LoVo (cell line): ENCODE measurements at regions not wholly inside any gene's neighbourhood (a gene's known extent, or its start where the extent isn't known, plus 50 kb on each side); places are given as distances from the start of the nearest gene placed in this dataset.

ENCODE experiments used
- DNase-seq: peaks from one replicate; pipeline ENCODE4 v3.0.0-alpha.2; 2016; ENCODE audit warnings: low spot score

DNA sequence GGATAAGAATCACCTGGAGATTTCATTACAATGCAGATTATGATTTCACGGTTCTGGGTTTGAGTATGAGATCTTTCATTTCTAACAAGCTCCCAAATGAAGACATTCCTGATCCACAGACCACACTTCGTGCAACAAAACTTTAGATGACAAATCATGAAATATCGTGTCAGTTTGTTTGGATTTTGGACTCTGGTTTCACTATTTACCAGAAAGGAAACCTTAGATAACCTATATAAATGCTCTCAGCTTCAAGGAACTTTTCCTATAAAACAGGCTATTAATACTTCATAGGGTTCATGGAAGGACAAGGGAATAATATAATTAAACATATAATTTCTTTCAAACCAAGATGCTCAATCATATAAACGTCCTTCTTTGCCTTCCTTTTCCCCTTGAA lies 930.5 kb upstream of the SLC10A2 start:
- DNase-seq = no peak

DNA sequence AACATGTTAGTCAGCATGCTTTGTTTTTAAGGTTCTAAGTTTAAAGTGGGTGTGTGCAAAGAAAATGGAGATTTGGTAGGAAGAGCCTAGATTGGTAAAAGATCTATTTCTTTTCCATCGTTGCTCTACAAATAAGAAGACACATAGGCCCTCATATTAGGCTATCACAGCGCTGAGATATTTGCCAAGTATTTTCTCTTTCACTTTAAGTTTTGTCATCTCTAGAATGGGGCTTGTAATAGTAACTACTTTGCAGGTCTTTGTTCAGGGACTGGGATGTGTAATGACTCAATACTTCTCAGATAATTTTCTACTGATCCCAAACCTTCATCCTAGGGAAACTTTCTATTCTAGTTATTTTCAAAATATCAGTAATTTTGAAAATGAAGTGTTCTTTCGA lies 917.7 kb upstream of the SLC10A2 start:
- DNase-seq = no peak

DNA sequence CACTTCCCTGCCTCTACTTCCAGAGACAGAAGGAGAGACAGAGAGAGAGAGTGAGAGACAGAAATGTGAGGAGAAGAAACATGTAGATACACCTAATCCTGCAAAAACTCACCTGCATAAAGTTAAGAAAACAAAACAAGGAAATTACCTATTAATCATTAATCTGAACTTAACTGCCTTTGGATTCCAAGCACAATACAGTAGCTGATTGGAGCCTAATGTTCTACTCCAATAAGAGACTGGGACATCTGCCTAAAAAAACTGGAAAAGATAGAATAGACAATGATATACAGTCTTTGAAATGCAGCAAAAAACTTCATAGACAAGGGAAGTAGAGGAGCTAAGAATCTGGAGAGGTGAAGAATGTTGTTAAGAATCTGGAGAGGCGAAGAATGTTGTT lies 910.2 kb upstream of the SLC10A2 start:
- no peak for DNase-seq

DNA sequence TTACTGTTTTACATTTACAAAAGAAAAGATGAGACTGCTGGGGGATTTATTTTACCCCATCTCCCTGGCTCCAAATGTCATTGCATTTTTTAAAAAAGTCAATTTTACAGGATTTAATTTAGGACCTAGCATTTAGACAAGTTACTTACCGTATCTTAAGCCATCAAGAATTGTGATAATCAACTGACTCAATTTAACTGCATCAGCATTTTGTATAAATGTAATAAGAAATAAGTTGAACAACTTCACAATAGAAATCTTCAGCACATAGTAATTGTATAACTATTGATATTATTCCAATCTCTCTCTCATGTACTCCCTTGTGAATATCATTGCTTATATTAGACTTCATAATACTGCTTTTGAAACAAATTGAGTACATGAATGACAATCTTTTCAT lies 907.5 kb upstream of the SLC10A2 start:
- DNase-seq = no peak

DNA sequence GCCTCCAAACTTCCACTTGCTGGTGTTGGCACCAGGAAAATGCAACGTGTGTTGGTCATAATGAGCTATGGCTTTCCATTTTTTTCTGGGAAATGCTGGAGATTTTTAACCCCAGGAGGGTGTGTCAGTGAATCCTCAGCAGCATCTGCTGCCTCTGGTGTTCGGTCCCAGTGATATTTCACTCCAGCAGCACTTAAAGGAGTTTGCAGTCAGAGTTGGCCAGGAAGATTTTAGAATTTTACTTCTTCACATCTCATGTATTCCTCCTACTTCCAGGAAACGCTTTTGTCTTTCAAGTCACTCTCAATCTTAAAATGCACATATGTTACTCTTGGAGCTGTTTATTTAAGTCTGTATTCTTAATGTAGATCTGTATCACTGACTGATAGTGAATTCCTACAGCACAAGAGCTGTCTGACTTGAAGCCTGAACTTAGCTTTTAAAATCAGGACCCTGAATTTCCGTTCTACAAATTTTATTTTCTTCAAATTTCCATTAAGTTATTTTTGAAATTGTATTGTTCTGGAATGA lies 903.4 kb upstream of the SLC10A2 start:
- DNase-seq = no peak

DNA sequence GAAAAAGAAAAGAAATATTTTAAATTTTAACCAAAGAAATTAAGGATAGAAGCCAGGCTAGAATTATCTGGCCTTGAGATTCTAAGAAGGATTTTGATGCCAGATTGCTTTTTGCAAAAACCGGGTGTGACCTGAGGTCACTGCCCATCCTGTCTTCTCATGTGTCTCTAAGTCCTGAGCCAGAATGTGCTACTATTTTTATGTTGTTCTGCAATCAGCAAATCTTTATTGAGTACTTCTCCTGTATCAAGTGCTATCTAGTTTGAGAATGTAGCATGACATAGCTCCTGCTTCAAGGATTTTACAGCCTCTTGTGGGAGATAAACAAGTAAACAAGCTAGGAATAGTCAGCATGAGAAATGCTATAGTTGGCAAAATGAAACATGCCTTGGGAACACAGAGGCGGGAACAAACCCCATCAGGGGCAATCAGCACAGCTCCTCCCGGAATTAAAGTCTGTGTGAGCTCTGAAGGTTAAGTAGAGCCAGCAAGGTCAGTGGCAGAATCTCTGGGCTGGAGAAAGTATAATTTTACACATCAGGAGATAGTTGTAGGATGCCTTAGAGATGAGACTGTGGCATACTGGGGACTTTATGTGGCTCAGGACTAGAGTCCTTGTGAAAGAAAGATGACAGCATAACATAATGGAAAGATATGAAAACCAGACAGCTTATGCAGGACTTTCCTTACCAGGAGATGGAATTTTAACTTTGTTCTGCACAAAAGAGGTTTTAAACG lies 899.5 kb upstream of the SLC10A2 start:
- DNase-seq = no peak

DNA sequence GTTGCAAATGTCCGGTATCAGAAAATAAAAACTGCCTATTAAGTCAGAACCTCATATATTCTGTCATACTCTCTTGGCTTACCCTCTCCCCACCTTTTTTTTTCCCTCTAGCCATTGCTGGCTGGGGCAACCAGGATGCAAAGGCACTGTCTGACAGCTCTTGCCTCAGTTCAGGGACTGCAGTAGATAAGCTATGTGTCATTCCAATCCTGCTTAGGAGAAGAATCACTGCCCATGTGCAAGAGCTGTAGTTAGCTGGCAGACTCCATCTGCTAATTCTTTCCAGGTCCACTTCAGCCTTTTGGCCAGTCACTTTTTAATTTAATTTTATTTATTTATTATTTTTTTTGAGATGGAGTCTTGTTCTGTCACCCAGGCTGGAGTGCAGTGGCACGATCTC lies 895.6 kb upstream of the SLC10A2 start:
- no peak for DNase-seq

DNA sequence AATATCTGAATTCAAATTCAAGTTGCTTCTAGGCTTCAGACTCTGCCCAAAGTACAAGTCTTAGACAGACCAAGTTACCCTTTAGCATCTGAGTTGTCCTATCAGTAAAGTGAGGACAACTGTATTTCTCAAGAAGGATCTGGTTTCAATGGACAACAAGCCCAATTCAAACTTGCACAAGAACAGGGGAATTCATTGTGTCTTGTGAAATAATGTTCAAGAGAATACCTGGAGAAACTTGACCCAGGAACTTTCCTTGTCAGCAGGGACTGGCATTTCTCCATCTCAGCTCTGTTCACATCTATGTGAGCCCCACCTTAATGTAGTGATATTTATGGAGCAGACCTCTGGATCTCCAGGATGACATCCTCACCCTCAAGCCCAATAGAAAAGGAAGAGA lies 894.9 kb upstream of the SLC10A2 start:
- DNase-seq = no peak

DNA sequence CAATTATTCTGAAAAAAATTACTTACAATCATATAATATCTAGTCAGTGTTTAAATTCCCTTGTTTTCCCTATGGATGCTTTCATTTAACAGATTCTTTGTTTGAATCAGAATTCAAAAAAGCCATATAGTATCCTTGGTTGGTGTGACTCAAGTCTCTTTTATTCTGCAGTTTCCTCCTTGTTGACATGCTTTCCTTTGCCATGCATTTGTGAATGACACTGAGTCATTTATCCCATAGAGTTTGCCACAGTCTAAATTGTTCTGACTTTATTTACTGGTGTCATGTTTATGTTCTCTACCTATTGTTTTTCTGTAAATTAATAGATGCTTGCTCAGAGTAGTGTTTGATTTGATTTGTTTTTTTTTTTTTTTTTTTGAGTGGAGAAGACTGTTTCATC lies 893.8 kb upstream of the SLC10A2 start:
- DNase-seq = no peak

DNA sequence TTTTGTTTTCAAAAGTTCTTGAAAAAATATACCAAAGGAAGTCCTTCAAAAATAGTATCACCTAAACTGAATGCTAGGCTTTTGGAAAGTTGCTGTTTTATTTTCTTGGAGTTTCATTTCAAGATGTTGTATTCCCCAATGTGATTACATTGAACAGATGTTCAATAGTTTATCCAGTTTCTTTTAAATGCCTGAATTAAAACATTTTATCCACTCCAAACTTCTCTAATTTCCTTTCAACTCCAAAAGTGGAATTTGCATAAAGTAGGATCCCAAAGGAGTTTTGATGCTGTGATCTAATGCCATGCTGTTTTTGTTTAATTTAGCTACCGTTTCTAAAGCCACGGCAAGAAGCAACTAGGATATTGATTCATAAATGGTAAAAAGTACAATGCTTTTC lies 892.5 kb upstream of the SLC10A2 start:
- no peak for DNase-seq

DNA sequence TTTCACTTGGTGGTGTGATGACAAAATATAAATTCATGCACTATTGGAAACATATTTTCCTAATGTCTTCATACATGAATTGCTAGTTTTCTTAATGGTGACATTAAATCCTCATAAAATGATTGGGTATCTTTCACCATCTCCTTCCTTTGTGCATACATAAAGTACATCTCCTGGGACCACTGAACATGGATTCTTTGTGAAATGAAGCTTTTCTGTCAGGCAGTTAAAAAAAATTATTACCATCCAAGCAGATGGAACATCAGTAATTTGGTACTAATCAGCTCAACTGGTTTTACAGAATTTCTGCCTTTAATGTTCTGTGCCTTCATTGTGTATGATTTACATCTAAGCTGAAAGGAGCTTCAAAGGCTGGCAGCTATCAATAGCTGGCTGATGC lies 891.7 kb upstream of the SLC10A2 start:
- DNase-seq = no peak

DNA sequence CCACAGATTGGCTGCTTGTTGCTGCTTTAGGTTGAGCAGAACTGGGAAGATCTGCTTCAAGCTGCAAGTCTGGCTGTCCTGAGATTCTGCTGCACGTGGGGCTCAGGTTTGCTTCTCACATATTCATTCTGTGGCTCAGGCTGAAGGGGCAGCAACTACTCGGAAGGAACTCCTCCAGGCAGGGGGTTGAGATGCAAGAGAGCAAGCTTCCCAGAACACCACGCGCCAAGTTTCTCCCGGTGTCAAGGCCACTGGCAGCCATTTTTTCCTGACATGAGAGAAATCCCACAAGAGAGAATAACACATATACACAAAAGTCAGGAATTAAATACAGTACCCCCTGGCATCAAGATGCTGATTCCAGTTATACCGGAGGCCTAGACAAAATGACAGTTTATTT lies 887.6 kb upstream of the SLC10A2 start:
- DNase-seq = no peak

DNA sequence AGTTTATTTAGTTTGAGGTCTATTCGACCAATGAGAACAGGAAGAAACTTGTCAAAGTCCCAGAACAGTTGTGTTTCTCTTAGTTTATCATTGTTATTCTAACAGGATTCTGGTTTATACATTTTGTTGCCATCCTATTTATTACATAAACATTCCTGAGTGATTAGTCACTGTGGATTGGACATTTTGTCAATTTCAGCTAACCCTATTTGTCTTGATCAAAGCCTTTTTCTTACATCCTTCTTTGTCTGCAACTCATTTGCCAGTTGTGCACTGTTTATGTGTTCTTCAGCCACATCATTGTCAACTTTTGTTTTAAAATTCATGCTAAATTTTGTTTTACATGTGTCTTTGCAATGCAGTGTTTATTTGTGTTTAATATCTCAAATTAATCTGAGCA lies 886.0 kb upstream of the SLC10A2 start:
- no peak for DNase-seq

DNA sequence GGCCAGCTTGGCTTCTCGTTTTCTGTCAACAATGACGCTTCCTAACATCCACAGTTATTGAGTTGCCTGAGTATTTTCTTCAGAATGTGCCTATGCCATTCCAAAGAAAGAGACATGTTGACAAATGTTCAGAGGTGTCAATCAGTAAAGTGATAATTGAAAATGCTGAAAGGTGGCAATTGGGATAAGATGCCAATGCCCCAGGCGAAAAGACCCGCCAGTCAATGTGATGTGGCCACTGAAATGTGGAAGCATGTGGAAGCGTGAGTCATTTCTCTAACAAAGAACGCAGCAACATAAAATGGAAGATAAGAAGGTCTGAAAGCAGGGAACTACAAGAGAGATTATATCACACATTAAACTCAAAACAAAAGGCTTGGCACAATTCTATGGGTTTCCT lies 882.2 kb upstream of the SLC10A2 start:
- no peak for DNase-seq

DNA sequence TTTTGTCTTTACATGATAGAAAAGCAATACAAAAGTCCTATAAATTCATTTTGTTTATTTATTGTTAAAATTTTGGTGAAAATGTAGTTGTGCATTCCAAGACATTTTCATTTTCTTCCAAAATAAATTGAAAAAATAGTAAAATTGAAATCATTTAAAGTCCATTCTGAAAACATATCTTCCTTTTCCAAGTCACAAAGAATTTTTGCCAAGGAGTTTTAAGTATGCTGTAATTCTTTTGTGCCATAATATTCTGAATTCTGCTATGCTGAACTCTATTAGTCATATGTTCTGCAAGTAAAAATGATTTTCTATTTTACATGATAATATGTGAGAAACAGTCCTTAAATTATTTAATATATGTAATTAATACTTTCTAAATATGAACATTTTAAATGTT lies 879.6 kb upstream of the SLC10A2 start:
- no peak for DNase-seq

DNA sequence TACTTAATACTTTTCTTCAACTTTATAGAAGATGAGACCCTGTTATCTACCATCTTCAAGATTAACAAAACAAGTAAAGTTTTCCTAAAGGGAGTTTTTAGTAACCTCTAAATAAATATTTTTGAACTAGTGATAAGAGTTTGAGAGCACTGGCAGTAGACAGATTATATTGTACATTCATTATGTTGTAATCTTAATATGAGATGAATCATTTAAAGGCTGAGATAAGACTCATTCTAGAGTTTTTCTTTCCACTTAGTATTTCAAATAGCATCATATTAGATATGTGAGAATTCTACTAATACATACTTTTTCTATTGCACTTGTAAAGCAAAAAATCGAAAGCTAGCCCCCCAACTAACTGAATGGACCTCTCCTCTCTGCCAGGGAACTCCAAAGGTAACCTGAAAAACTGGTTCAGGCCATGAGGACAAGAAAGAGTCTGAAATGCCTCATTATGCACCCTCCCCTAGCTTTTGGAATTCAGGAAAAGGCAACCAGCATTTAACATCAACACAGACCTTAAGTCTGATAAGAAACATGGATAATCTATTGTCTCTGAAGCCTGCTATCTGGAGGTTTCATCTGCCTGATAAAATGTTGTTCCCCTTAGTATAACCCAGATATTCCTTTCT lies 875.4 kb upstream of the SLC10A2 start:
- no peak for DNase-seq

DNA sequence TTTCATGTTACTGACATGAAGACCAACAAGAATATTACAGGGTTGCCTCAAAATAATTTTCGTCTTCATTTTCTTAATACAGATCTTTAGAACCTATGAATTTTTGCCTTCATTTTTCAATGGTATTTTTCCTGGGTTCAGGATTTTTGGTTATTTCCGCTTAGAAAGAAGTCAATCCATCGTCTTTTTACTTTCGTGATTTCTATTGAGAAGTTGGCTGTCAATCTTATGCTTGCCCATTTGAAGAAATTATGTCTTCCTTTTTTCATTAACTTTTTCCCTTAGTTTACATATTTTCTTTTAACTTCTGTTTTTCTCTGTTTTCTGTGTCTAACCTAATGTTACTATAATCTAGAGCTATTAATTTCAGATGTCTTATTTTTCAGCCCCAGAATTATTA lies 868.9 kb upstream of the SLC10A2 start:
- no peak for DNase-seq

DNA sequence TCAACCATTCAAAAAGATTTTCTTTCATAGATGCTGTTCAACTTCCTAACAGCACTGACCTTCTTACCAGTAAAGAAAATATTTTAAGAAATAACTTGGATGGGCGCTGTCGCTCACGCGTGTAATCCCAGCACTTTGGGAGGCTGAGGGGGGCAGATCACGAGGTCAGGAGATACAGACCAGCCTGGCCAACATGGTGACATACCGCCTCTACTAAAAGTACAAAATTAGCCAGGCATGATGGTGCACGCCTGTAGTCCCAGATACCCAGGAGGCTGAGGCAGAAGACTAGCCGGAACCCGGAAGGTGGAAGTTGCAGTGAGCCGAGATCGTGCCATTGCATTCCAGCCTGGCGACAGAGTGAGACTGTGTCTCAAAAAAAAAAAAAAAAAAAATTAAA lies 865.7 kb upstream of the SLC10A2 start:
- no peak for DNase-seq

DNA sequence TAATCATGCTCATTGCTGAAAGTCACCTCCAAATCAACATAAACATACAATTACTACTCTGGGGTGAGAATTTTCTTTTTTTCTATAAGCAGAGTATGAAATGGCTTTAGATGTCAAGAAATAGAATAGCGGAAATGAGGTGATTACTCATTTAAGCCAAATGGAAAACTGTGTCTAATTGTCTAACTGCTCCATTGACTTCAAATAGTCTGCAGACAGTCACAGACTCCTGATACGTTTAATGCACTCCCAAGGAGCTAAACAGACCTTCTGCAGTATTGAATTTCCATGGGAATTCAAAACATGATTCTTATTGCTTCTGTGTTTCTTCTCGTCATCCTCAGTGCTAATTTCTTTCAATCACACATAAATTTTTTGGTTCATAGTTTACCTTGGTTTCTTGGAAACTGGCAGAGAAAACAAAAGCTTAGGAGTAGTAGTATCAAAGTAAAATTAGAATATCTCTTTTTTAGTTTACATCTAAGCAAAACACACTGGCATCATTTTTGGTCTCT lies 865.2 kb upstream of the SLC10A2 start:
- DNase-seq = no peak

DNA sequence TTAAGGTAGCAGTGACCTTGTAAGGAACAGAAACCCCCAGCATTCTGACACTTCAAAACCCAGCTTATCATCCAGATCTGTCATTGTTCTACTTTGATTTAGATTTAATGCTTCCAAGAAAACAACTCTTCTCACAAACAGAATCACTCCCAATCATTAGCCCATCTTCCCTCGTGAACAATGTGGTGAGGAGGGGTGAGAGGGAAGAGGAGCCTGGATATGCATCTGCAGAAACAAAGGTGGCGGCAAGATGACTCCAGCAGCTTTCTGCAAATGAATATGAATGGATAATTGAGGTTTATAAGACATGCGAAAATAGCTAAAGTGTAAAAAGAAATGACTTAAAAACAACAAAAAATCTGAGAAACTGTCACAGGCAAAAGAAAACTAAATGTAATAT lies 859.9 kb upstream of the SLC10A2 start:
- no peak for DNase-seq

DNA sequence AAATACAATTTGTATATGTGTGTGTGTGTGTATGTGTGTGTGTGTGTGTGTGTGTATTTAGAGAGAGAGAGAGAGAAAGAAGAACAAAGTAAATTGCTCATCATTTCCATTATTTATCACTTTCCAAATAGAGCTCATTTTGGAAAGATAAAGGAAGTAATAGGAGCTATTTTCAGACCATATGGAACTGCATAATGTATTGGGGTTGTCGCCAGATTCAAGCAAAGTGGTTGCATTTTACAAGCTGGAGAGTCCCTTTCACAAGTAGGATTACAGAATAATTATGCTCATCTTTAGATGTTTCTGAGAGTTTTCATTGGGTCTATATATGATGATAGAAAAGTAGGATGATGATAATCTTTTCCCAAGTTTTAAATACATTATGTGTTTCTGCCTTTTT lies 842.7 kb upstream of the SLC10A2 start:
- DNase-seq = no peak

DNA sequence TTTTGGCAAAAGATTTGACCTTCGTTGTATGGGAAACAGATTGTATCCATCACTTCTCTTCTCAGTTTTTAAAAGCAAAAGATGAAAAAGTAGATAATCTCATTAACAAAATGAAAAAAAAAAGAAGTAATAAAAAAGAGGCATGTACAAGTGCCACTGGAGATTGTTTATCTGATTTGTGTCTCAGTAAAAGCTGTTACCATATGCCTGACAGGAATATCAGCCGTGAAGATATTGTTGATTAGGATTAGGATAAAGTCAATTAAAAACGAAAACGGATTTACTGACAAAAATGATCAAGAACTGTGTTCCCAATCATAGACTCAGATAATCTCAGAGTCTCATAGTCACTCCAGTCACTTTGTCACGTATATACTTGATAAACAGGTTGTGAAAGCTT lies 842.1 kb upstream of the SLC10A2 start:
- no peak for DNase-seq

DNA sequence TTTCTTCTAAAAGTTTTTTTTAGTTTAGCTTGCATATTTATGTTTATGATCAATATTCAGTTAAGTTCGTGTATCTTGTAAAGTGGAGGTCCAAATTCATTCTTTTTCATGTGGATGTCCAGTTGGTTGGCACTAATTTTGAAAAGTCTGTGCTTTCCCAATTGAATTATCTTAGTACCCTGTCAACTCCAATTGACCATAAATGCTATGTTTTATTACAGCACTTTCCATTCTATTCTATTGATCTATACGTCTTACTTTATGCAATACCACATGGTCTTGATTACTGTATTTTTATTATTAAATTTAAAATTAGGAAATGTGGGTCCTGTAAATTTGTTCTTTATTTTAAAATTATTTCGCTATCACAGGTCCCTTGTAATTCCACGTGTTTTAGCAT lies 837.6 kb upstream of the SLC10A2 start:
- DNase-seq = no peak

DNA sequence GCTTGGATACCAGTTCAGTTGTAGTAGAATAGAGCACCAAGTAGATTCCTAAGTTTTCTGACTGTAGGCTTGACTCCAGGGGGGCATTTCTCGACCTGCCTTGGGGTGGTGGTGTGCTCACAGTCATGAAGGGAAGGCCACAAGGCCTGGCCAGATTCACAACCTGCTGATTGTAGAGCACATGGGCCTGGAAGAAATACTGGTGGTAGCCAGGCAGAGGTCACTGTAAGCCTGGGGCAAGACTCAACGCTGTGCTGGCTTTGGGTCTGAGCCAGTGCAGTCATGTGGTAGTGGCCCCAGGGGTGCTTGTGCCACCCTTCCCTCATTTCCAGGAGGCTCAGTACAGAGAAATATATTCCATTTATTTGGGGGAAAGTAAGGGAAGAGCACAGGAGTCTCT lies 832.3 kb upstream of the SLC10A2 start:
- no peak for DNase-seq
